GM23338 (cell line): ENCODE measurements at regions not wholly inside any gene's neighbourhood (a gene's known extent, or its start where the extent isn't known, plus 50 kb on each side); places are given as distances from the start of the nearest gene placed in this dataset.

Experiments used
- ATAC-seq: fragments of 200-7000 bp; cut with Tn5 transposase; 3 replicates; pipeline ENCODE4 v1.9.1; 2020
- DNase-seq: peaks from one replicate; pipeline ENCODE4 v3.0.0-alpha.2; 2015; ENCODE audit warnings: low spot score
- H2AFZ ChIP-seq: fragments of 200-600 bp; sonication (generic); 2 replicates; pipeline ENCODE4 v1.8.0; 2016; ENCODE audit warnings: antibody characterized with exemption, mild to moderate bottlenecking, moderate library complexity
- H3F3A ChIP-seq: fragments of 200-600 bp; sonication (generic); replicated peaks from 2 replicates; pipeline ENCODE4 v1.8.0; 2017; ENCODE audit warnings: antibody characterized with exemption, mixed run types, low read depth
- H3K27ac ChIP-seq: fragments of 200-600 bp; sonication (generic); 2 replicates; pipeline ENCODE4 v1.6.1; 2016; ENCODE audit warnings: low read depth
- H3K27me3 ChIP-seq: fragments of 200-600 bp; sonication (generic); 2 replicates; pipeline ENCODE4 v1.8.0; 2016; ENCODE audit warnings: mild to moderate bottlenecking, mixed run types, moderate library complexity; ENCODE audit not compliant: insufficient read depth
- H3K36me3 ChIP-seq: fragments of 200-600 bp; sonication (generic); 2 replicates; pipeline ENCODE4 v1.8.0; 2016; ENCODE audit warnings: mild to moderate bottlenecking; ENCODE audit not compliant: insufficient read depth
- H3K4me1 ChIP-seq: fragments of 200-600 bp; sonication (generic); 2 replicates; pipeline ENCODE4 v1.8.0; 2016; ENCODE audit warnings: mild to moderate bottlenecking, moderate library complexity; ENCODE audit not compliant: insufficient read depth
- H3K4me2 ChIP-seq: fragments of 200-600 bp; sonication (generic); 2 replicates; pipeline ENCODE4 v1.7.1; 2017; ENCODE audit warnings: mixed run types
- H3K4me3 ChIP-seq: fragments of 200-600 bp; sonication (generic); 2 replicates; pipeline ENCODE4 v1.6.1; 2016; ENCODE audit warnings: mixed run types
- H3K79me2 ChIP-seq: fragments of 200-600 bp; sonication (generic); replicated peaks from 2 replicates; pipeline ENCODE4 v1.8.0; 2017; ENCODE audit warnings: mild to moderate bottlenecking; ENCODE audit not compliant: insufficient read depth
- H3K9me2 ChIP-seq: fragments of 200-600 bp; sonication (generic); 2 replicates; pipeline ENCODE4 v1.8.0; 2017; ENCODE audit not compliant: insufficient read depth
- H4K20me1 ChIP-seq: fragments of 200-600 bp; sonication (generic); replicated peaks from 2 replicates; pipeline ENCODE4 v1.8.0; 2017; ENCODE audit warnings: mild to moderate bottlenecking; ENCODE audit not compliant: insufficient read depth
- H3K27ac Mint-ChIP-seq: 2 replicates; pipeline ENCODE4 v1.8.0; 2020; ENCODE audit warnings: inconsistent platforms, mild to moderate bottlenecking, moderate library complexity, mixed read lengths
- H3K27me3 Mint-ChIP-seq: 3 replicates; pipeline ENCODE4 v1.8.0; 2022; ENCODE audit warnings: low read depth, mild to moderate bottlenecking, moderate library complexity, mixed read lengths, inconsistent platforms; ENCODE audit not compliant: insufficient read depth, poor library complexity
- H3K36me3 Mint-ChIP-seq: 3 replicates; pipeline ENCODE4 v1.8.0; 2021; ENCODE audit warnings: low read depth, mild to moderate bottlenecking, inconsistent platforms, moderate library complexity, mixed read lengths
- H3K4me1 Mint-ChIP-seq: 3 replicates; pipeline ENCODE4 v1.8.0; 2020; ENCODE audit warnings: mild to moderate bottlenecking, inconsistent platforms, mixed read lengths
- H3K4me3 Mint-ChIP-seq: 3 replicates; pipeline ENCODE4 v1.8.0; 2021; ENCODE audit warnings: moderate library complexity, mild to moderate bottlenecking, inconsistent platforms, mixed read lengths
- H3K9me3 Mint-ChIP-seq: 3 replicates; pipeline ENCODE4 v1.8.0; 2020; ENCODE audit warnings: moderate library complexity, mild to moderate bottlenecking, inconsistent platforms, mixed read lengths
- CREB1 ChIP-seq: fragments of 250-450 bp; sonication (Bioruptor Pico); IDR thresholded peaks from 2 replicates; pipeline ENCODE4 v1.5.0; 2020; ENCODE audit warnings: low read depth, mild to moderate bottlenecking, moderate library complexity
- EZH2 ChIP-seq: fragments of 200-600 bp; sonication (generic); IDR thresholded peaks from one replicate; pipeline ENCODE4 v1.8.0; 2017; ENCODE audit warnings: antibody characterized with exemption, mild to moderate bottlenecking, low read depth; ENCODE audit not compliant: unreplicated experiment
- EZH2phosphoT487 ChIP-seq: fragments of 200-600 bp; sonication (generic); IDR thresholded peaks from one replicate; pipeline ENCODE4 v1.8.1; 2018; ENCODE audit warnings: antibody characterized with exemption; ENCODE audit not compliant: unreplicated experiment
- JUNB ChIP-seq: IDR thresholded peaks from one replicate; pipeline ENCODE4 v1.6.1; 2016; ENCODE audit warnings: antibody characterized with exemption; ENCODE audit not compliant: unreplicated experiment
- NANOG ChIP-seq: IDR thresholded peaks from 2 replicates; pipeline ENCODE4 v1.6.1; 2016; ENCODE audit warnings: antibody characterized with exemption, borderline replicate concordance
- POLR2AphosphoS5 ChIP-seq: IDR thresholded peaks from 2 replicates; pipeline ENCODE4 v1.6.1; 2016; ENCODE audit warnings: antibody characterized with exemption, low read depth
- STAT1 ChIP-seq: IDR thresholded peaks from one replicate; pipeline ENCODE4 v1.6.1; 2016; ENCODE audit warnings: antibody characterized with exemption; ENCODE audit not compliant: unreplicated experiment
- ZNF114 ChIP-seq: fragments of 250-450 bp; sonication (Bioruptor Pico); IDR thresholded peaks from 2 replicates; pipeline ENCODE4 v1.5.0; 2020; ENCODE audit warnings: mild to moderate bottlenecking, moderate library complexity
- ZNF331 ChIP-seq: fragments of 250-450 bp; sonication (Bioruptor Pico); IDR thresholded peaks from 2 replicates; pipeline ENCODE4 v1.5.0; 2020; ENCODE audit warnings: low read depth, mild to moderate bottlenecking, moderate library complexity
- TF ChIP-seq, protein P1 (sequence below): fragments of 250-450 bp; sonication (Bioruptor Pico); IDR thresholded peaks from 2 replicates; pipeline ENCODE4 v1.5.0; 2020; ENCODE audit warnings: mild to moderate bottlenecking, moderate library complexity
- TF ChIP-seq, protein P2 (sequence below): IDR thresholded peaks from one replicate; pipeline ENCODE4 v1.6.1; 2018; ENCODE audit warnings: antibody characterized with exemption; ENCODE audit not compliant: unreplicated experiment
- TF ChIP-seq, protein P3 (sequence below): IDR thresholded peaks from 2 replicates; pipeline ENCODE4 v1.6.1; 2016; ENCODE audit warnings: antibody characterized with exemption
- TF ChIP-seq, protein P4 (sequence below), 2 experiments: fragments of 200-600 bp in 1 of 2; sonication (generic) in 1 of 2; conservative IDR thresholded peaks; 2 replicates each; pipeline versions ENCODE4 v1.5.1 to v1.6.1; 2016 to 2017; ENCODE audit warnings: antibody characterized with exemption in 2 of 2, low read depth in 2 of 2, mild to moderate bottlenecking in 2 of 2, moderate library complexity in 1 of 2

DNA sequence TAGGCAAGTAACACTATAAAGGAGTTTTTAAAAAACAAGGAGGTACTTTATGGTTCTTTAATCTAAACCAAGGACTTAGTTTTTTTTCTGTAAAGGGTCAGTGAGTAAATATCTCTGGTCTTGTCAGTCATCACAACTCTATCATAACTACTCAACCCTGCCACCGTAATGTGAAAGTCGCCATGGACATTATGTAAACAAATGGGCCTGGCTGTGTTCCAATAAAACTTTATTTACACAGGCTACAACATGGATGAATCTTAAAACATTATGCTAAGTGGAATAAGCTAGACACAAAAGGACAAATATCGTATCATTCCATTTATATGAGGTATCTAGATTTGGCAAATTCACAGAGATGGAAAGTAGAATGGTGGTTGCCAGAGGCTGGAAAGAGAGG, 60.8 kb upstream of the SP4 start:
- ATAC-seq: no peak
- Mint-ChIP-seq H3K4me1 (peaks cover 17% of the 10 kb centered on the region), H3K27me3 (no peaks in the 10 kb centered on the region), H3K27ac (no peak overlapping the region), H3K36me3 (no peaks in the 10 kb centered on the region), H3K4me3 (no peak overlapping the region), H3K9me3 (peaks cover 3% of the 10 kb centered on the region; the same call in 1 of the 3 replicates)
- Histone ChIP-seq H3K9me2 (0 out of 2 replicates have a peak, but pooled peaks cover 3% of the 10 kb centered on the region), H3K4me1 (peaks cover 18% of the 10 kb centered on the region), H4K20me1 (no peaks in the 10 kb centered on the region), H3K79me2 (no peaks in the 10 kb centered on the region), H3F3A (no peaks in the 10 kb centered on the region), H3K27ac (no peak overlapping the region), H3K36me3 (no peaks in the 10 kb centered on the region), H3K4me2 (no peak overlapping the region), H3K4me3 (no peak overlapping the region), H3K27me3 (no peaks in the 10 kb centered on the region), H2AFZ (no peak overlapping the region)
- DNase-seq: no peak
- TF ChIP-seq, protein P1, sequence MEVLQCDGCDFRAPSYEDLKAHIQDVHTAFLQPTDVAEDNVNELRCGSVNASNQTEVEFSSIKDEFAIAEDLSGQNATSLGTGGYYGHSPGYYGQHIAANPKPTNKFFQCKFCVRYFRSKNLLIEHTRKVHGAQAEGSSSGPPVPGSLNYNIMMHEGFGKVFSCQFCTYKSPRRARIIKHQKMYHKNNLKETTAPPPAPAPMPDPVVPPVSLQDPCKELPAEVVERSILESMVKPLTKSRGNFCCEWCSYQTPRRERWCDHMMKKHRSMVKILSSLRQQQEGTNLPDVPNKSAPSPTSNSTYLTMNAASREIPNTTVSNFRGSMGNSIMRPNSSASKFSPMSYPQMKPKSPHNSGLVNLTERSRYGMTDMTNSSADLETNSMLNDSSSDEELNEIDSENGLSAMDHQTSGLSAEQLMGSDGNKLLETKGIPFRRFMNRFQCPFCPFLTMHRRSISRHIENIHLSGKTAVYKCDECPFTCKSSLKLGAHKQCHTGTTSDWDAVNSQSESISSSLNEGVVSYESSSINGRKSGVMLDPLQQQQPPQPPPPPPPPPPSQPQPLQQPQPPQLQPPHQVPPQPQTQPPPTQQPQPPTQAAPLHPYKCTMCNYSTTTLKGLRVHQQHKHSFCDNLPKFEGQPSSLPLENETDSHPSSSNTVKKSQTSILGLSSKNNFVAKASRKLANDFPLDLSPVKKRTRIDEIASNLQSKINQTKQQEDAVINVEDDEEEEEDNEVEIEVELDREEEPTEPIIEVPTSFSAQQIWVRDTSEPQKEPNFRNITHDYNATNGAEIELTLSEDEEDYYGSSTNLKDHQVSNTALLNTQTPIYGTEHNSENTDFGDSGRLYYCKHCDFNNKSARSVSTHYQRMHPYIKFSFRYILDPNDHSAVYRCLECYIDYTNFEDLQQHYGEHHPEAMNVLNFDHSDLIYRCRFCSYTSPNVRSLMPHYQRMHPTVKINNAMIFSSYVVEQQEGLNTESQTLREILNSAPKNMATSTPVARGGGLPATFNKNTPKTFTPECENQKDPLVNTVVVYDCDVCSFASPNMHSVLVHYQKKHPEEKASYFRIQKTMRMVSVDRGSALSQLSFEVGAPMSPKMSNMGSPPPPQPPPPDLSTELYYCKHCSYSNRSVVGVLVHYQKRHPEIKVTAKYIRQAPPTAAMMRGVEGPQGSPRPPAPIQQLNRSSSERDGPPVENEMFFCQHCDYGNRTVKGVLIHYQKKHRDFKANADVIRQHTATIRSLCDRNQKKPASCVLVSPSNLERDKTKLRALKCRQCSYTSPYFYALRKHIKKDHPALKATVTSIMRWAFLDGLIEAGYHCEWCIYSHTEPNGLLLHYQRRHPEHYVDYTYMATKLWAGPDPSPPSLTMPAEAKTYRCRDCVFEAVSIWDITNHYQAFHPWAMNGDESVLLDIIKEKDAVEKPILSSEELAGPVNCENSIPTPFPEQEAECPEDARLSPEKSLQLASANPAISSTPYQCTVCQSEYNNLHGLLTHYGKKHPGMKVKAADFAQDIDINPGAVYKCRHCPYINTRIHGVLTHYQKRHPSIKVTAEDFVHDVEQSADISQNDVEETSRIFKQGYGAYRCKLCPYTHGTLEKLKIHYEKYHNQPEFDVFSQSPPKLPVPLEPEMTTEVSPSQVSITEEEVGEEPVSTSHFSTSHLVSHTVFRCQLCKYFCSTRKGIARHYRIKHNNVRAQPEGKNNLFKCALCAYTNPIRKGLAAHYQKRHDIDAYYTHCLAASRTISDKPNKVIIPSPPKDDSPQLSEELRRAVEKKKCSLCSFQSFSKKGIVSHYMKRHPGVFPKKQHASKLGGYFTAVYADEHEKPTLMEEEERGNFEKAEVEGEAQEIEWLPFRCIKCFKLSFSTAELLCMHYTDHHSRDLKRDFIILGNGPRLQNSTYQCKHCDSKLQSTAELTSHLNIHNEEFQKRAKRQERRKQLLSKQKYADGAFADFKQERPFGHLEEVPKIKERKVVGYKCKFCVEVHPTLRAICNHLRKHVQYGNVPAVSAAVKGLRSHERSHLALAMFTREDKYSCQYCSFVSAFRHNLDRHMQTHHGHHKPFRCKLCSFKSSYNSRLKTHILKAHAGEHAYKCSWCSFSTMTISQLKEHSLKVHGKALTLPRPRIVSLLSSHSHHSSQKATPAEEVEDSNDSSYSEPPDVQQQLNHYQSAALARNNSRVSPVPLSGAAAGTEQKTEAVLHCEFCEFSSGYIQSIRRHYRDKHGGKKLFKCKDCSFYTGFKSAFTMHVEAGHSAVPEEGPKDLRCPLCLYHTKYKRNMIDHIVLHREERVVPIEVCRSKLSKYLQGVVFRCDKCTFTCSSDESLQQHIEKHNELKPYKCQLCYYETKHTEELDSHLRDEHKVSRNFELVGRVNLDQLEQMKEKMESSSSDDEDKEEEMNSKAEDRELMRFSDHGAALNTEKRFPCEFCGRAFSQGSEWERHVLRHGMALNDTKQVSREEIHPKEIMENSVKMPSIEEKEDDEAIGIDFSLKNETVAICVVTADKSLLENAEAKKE (CRISPR knock-in tag): no peak
- no peak for TF ChIP-seq ZNF331 (CRISPR knock-in tag)
- no peak for TF ChIP-seq EZH2phosphoT487
- no peak for TF ChIP-seq NANOG
- TF ChIP-seq, protein P2, sequence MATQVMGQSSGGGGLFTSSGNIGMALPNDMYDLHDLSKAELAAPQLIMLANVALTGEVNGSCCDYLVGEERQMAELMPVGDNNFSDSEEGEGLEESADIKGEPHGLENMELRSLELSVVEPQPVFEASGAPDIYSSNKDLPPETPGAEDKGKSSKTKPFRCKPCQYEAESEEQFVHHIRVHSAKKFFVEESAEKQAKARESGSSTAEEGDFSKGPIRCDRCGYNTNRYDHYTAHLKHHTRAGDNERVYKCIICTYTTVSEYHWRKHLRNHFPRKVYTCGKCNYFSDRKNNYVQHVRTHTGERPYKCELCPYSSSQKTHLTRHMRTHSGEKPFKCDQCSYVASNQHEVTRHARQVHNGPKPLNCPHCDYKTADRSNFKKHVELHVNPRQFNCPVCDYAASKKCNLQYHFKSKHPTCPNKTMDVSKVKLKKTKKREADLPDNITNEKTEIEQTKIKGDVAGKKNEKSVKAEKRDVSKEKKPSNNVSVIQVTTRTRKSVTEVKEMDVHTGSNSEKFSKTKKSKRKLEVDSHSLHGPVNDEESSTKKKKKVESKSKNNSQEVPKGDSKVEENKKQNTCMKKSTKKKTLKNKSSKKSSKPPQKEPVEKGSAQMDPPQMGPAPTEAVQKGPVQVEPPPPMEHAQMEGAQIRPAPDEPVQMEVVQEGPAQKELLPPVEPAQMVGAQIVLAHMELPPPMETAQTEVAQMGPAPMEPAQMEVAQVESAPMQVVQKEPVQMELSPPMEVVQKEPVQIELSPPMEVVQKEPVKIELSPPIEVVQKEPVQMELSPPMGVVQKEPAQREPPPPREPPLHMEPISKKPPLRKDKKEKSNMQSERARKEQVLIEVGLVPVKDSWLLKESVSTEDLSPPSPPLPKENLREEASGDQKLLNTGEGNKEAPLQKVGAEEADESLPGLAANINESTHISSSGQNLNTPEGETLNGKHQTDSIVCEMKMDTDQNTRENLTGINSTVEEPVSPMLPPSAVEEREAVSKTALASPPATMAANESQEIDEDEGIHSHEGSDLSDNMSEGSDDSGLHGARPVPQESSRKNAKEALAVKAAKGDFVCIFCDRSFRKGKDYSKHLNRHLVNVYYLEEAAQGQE: no peak
- no peak for TF ChIP-seq CREB1
- TF ChIP-seq STAT1: no peak
- TF ChIP-seq JUNB: no peak
- no peak for TF ChIP-seq EZH2
- TF ChIP-seq, protein P3, sequence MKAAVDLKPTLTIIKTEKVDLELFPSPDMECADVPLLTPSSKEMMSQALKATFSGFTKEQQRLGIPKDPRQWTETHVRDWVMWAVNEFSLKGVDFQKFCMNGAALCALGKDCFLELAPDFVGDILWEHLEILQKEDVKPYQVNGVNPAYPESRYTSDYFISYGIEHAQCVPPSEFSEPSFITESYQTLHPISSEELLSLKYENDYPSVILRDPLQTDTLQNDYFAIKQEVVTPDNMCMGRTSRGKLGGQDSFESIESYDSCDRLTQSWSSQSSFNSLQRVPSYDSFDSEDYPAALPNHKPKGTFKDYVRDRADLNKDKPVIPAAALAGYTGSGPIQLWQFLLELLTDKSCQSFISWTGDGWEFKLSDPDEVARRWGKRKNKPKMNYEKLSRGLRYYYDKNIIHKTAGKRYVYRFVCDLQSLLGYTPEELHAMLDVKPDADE: no peak
- TF ChIP-seq, protein P4, sequence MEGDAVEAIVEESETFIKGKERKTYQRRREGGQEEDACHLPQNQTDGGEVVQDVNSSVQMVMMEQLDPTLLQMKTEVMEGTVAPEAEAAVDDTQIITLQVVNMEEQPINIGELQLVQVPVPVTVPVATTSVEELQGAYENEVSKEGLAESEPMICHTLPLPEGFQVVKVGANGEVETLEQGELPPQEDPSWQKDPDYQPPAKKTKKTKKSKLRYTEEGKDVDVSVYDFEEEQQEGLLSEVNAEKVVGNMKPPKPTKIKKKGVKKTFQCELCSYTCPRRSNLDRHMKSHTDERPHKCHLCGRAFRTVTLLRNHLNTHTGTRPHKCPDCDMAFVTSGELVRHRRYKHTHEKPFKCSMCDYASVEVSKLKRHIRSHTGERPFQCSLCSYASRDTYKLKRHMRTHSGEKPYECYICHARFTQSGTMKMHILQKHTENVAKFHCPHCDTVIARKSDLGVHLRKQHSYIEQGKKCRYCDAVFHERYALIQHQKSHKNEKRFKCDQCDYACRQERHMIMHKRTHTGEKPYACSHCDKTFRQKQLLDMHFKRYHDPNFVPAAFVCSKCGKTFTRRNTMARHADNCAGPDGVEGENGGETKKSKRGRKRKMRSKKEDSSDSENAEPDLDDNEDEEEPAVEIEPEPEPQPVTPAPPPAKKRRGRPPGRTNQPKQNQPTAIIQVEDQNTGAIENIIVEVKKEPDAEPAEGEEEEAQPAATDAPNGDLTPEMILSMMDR (conservative IDR thresholded peaks at IDR 0.05; ENCODE audit: low read depth in 2 of 2): no peak
- no peak for TF ChIP-seq POLR2AphosphoS5
- TF ChIP-seq ZNF114 (CRISPR knock-in tag): no peak
